GM23248 (cell line): ENCODE measurements at regions not wholly inside any gene's neighbourhood (a gene's known extent, or its start where the extent isn't known, plus 50 kb on each side); places are given as distances from the start of the nearest gene placed in this dataset.
"Not testable (repeated sequence)": the region's sequence is repeated elsewhere in the genome, so short reads cannot be mapped to it uniquely, and the experiment has no call there.

ENCODE experiments used
- DNase-seq: peaks from one replicate; pipeline ENCODE4 v3.0.0-alpha.2; 2015
- H2AFZ ChIP-seq: fragments of 200-600 bp; sonication (generic); 2 replicates; pipeline ENCODE4 v1.6.1; 2016; ENCODE audit warnings: antibody characterized with exemption
- H3F3A ChIP-seq: fragments of 200-600 bp; sonication (generic); 2 replicates; pipeline ENCODE4 v1.6.1; 2016; ENCODE audit warnings: mild to moderate bottlenecking, antibody characterized with exemption, mixed run types; ENCODE audit not compliant: insufficient read depth
- H3K27ac ChIP-seq: fragments of 200-600 bp; sonication (generic); 2 replicates; pipeline ENCODE4 v1.5.1; 2016; ENCODE audit warnings: mild to moderate bottlenecking
- H3K27me3 ChIP-seq: fragments of 200-600 bp; sonication (generic); replicated peaks from 2 replicates; pipeline ENCODE4 v1.6.1; 2016; ENCODE audit warnings: mild to moderate bottlenecking; ENCODE audit not compliant: insufficient read depth
- H3K36me3 ChIP-seq: fragments of 200-600 bp; sonication (generic); 2 replicates; pipeline ENCODE4 v1.6.1; 2016; ENCODE audit warnings: low read depth, mild to moderate bottlenecking
- H3K4me1 ChIP-seq: fragments of 200-600 bp; sonication (generic); 2 replicates; pipeline ENCODE4 v1.6.1; 2016; ENCODE audit warnings: mild to moderate bottlenecking; ENCODE audit not compliant: insufficient read depth
- H3K4me2 ChIP-seq: fragments of 200-600 bp; sonication (generic); one replicate; pipeline ENCODE4 v1.6.1; 2016; ENCODE audit warnings: mild to moderate bottlenecking; ENCODE audit not compliant: unreplicated experiment
- H3K4me3 ChIP-seq: fragments of 200-600 bp; sonication (generic); 2 replicates; pipeline ENCODE4 v1.5.1; 2016; ENCODE audit warnings: mild to moderate bottlenecking
- H3K79me2 ChIP-seq: fragments of 200-600 bp; sonication (generic); 2 replicates; pipeline ENCODE4 v1.6.1; 2016; ENCODE audit warnings: mild to moderate bottlenecking; ENCODE audit not compliant: insufficient read depth
- H3K9ac ChIP-seq: fragments of 200-600 bp; sonication (generic); 2 replicates; pipeline ENCODE4 v1.6.1; 2016; ENCODE audit warnings: mild to moderate bottlenecking
- H3K9me2 ChIP-seq: fragments of 200-600 bp; sonication (generic); 2 replicates; pipeline ENCODE4 v1.6.1; 2016; ENCODE audit warnings: mixed run types, mild to moderate bottlenecking, moderate library complexity; ENCODE audit not compliant: insufficient read depth
- H3K9me3 ChIP-seq: fragments of 200-600 bp; sonication (generic); one replicate; pipeline ENCODE4 v1.6.1; 2017; ENCODE audit warnings: low read depth
- H4K20me1 ChIP-seq: fragments of 200-600 bp; sonication (generic); 2 replicates; pipeline ENCODE4 v1.6.0; 2016; ENCODE audit not compliant: insufficient read depth
- EZH2 ChIP-seq: fragments of 200-600 bp; sonication (generic); IDR thresholded peaks from 2 replicates; pipeline ENCODE4 v1.6.1; 2018; ENCODE audit warnings: antibody characterized with exemption, mild to moderate bottlenecking; ENCODE audit not compliant: insufficient read depth, poor library complexity, severe bottlenecking
- EZH2phosphoT487 ChIP-seq: fragments of 200-600 bp; sonication (generic); IDR thresholded peaks from 2 replicates; pipeline ENCODE4 v1.6.1; 2018; ENCODE audit warnings: antibody characterized with exemption, moderate library complexity, mild to moderate bottlenecking, low read depth; ENCODE audit not compliant: insufficient read depth
- WGBS, 2 experiments: methylation state at CpG; one replicate each; pipeline ENCODE4 v1.1.6; 2015 to 2017; ENCODE audit warnings: low lambda C conversion rate in 2 of 2, low coverage in 1 of 2; ENCODE audit errors: missing lambda C conversion rate in 2 of 2; 5-methylcytosine and 5-hydroxymethylcytosine counted together
- in situ Hi-C: fragments of 300-500 bp; cut with MboI; formaldehyde crosslinking; loops from 2 replicates; pipeline ENCODE4 v1.15.0; 2020

DNA sequence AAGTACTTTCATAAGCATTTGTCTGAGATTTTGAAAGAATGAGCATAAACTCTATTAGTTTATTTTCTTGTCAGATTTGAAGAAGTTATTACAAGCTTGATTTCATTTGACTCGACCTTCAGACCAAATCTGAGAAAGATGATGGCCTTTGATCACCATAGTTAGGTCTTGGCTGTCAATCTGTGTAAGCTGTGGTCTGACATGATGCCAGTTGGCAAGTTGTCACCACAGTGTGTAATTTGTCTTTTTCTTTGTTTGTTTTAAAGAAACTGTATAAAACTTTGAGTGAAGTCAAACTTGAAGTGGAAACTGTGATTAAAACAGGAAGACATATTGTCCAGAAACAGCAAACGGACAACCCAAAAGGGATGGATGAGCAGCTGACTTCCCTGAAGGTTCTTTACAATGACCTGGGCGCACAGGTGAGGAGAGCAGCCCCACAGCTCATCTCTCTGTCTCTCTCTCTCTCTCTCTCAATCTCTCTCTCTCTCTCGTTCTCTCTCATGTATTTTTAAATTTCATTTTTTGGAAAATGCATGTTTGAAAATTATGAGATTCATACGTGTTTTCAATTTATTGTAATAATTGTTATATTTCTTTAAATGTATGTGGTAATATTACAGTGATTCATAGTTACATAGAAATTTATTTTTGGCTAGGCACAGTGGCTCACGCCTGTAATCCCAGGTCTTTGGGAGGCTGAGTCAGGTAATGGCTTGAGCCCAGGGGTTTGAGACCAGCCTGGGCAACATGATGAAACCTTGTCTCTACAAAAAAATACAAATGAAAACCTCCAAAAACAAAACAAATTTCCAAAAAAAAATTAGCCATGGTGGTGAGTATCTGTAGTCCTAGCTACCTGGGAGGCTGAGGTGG is 208.1 kb downstream of the UTRN start:
- in situ Hi-C loops: no loop called here
- Histone ChIP-seq H2AFZ (no peak overlapping the region), H3K9ac (0 out of 2 replicates have a peak overlapping the region, but pooled peaks have one; percentile 21), H3K4me2 (no peak overlapping the region), H3K79me2 (peaks cover 13% of the 10 kb centered on the region; the same call in 1 of the 2 replicates), H3K4me3 (no peak overlapping the region), H3K4me1 (peaks cover 11% of the 10 kb centered on the region), H3K36me3 (peaks cover 37% of the 10 kb centered on the region), H3K27ac (peak overlapping the region; percentile 37), H3K9me2 (no peaks in the 10 kb centered on the region), H3K27me3 (no peaks in the 10 kb centered on the region), H3K9me3 (no peaks in the 10 kb centered on the region), H4K20me1 (no peaks in the 10 kb centered on the region), H3F3A (0 out of 2 replicates have a peak, but pooled peaks cover 3% of the 10 kb centered on the region)
- TF ChIP-seq EZH2 (no peak), EZH2phosphoT487 (no peak)
- peak; percentile 80 for DNase-seq
- WGBS, 2 experiments: 76 to 77% methylated on average over 6 of the region's 6 CpGs

DNA sequence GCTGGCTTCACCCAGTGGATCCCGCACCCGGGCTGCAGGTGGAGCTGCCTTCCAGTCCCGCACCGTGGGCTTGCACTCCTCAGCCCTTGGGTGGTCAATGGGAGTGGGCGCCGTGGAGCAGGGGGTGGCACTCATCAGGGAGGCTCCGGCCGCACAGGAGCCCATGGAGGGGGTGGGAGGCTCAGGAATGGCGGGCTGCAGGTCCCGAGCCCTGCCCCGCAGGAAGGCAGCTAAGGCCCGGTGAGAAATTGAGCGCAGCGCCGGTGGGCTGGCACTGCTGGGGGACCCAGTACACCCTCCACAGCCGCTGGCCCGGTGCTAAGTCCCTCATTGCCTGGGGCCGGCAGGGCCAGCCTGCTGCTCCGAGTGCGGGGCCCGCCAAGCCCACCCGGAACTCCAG is 209.9 kb downstream of the UTRN start:
- H3K79me2 ChIP-seq: peaks cover 13% of the 10 kb centered on the region; the same call in 1 of the 2 replicates
- H3K36me3 ChIP-seq: peaks cover 35% of the 10 kb centered on the region
- H3K4me1 ChIP-seq: peaks cover 11% of the 10 kb centered on the region
- H2AFZ ChIP-seq, H3K9me2 ChIP-seq, H3K9ac ChIP-seq, H3F3A ChIP-seq, H3K9me3 ChIP-seq, DNase-seq, H3K4me2 ChIP-seq, H3K4me3 ChIP-seq, H4K20me1 ChIP-seq, H3K27me3 ChIP-seq, H3K27ac ChIP-seq, in situ Hi-C loops: not testable (repeated sequence)
- WGBS, 2 experiments: 98% methylated on average over 14 to 22 of the region's 22 CpGs

DNA sequence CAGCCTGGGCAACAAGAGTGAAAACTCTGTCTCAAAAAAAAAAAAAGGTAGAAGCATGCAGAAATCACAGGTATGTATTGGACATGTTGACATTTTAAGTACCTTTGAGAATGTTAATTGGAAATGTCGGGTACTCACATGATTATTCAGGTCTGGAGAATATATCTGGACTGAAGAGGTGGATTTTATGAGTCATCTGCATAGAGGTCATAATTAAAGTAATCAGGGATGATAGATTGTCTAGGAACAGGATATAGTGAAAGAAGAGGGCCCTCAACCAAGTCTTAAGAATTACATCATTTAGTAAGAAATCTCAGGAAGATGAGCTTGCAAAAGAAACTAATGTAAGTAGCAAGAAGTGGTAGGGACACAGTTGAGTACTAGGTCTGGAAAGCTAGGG is 212.5 kb downstream of the UTRN start:
- Histone ChIP-seq H3K4me2 (no peak overlapping the region), H3K4me3 (no peak overlapping the region), H3K9ac (no peak overlapping the region), H3K79me2 (peaks cover 17% of the 10 kb centered on the region), H3K9me3 (no peaks in the 10 kb centered on the region), H3K27ac (no peak overlapping the region), H3K36me3 (peaks cover 24% of the 10 kb centered on the region), H3F3A (peaks cover 13% of the 10 kb centered on the region; the same call in 1 of the 2 replicates), H4K20me1 (no peaks in the 10 kb centered on the region), H3K9me2 (no peaks in the 10 kb centered on the region), H3K4me1 (peaks cover 11% of the 10 kb centered on the region), H2AFZ (no peak overlapping the region), H3K27me3 (no peaks in the 10 kb centered on the region)
- in situ Hi-C loops: no loop called here
- 80 to 94% methylated on average over 1 of the region's 1 CpG for WGBS, 2 experiments
- peak; percentile 10 for DNase-seq
- TF ChIP-seq EZH2: no peak
- no peak for TF ChIP-seq EZH2phosphoT487

DNA sequence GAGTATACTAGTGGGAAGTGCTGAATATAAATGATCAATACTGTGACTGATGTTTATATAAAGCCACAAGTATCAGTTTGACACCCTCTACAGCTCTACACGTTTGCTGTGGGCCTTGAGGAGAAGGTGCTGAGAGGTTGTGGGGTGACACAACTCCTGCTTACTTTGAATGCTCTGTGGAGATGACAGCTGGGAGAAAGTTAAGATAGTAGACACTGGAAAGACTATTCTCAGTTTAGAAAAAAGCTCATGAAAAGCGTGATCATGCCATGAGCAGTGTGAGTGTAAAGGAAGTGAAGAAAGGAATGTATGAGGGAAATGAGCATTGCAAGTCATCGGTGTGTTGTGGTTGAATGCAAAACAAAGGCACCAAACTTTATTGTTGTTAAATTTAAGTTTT is 215.8 kb downstream of the UTRN start:
- peaks cover 10% of the 10 kb centered on the region; the same call in 1 of the 2 replicates for H3F3A ChIP-seq
- H4K20me1 ChIP-seq: no peaks in the 10 kb centered on the region
- no peaks in the 10 kb centered on the region for H3K9me3 ChIP-seq
- no peak overlapping the region for H3K4me3 ChIP-seq
- H3K9ac ChIP-seq: no peak overlapping the region
- WGBS, 2 experiments: 81 to 83% methylated on average over 3 of the region's 3 CpGs
- H3K4me2 ChIP-seq: no peak overlapping the region
- H3K36me3 ChIP-seq: peaks cover 42% of the 10 kb centered on the region
- no peak for DNase-seq
- TF ChIP-seq EZH2 (no peak), EZH2phosphoT487 (no peak)
- no peak overlapping the region for H3K27ac ChIP-seq
- H2AFZ ChIP-seq: no peak overlapping the region
- no peaks in the 10 kb centered on the region for H3K9me2 ChIP-seq
- H3K27me3 ChIP-seq: no peaks in the 10 kb centered on the region
- no peaks in the 10 kb centered on the region for H3K4me1 ChIP-seq
- peaks cover 45% of the 10 kb centered on the region for H3K79me2 ChIP-seq
- in situ Hi-C loops: no loop called here

DNA sequence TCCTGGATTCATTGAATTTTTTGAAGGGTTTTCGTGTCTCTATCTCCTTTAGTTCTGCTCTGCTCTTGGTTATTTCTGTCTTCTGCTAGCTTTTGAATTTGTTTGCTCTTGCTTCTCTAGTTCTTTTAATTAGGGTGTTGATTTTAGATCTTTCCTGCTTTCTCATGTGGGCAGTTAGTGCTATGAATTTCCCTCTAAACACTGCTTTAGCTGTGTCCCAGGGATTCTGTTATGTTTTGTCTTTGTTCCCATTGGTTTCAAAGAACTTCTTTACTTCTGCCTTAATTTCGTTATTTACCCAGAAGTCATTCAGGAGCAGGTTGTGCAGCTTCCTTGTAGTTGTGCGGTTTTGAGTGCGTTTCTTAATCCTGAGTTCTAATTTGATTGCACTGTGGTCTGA is 220.1 kb downstream of the UTRN start:
- H2AFZ ChIP-seq, H3F3A ChIP-seq, H3K4me3 ChIP-seq, DNase-seq, H3K27me3 ChIP-seq, H3K4me2 ChIP-seq, H3K9me3 ChIP-seq, H4K20me1 ChIP-seq, H3K9me2 ChIP-seq, H3K9ac ChIP-seq, in situ Hi-C loops, H3K27ac ChIP-seq, H3K4me1 ChIP-seq: not testable (repeated sequence)
- Histone ChIP-seq H3K79me2 (peaks cover 67% of the 10 kb centered on the region), H3K36me3 (peaks cover 27% of the 10 kb centered on the region)
- 97 to 98% methylated on average over 4 of the region's 4 CpGs for whole genome bisulfite sequencing, 2 experiments

DNA sequence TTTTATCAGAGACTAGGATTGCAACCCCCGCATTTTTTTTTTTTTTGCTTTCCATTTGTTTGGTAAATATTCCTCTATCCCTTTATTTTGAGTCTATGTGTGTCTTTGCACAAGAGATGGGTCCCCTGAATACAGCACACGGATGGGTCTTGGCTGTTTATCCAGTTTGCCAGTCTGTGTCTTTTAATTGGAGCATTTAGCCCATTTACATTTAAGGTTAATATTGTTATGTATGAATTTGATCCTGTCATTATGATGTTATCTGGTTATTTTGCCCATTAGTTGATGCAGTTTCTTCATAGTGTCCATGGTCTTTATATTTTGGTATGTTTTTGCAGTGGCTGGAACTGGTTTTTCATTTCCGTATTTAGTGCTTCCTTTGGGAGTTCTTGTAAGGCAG is 220.9 kb downstream of the UTRN start:
- H3K9ac ChIP-seq, H3K27me3 ChIP-seq, H3K9me2 ChIP-seq, H3K4me1 ChIP-seq, H4K20me1 ChIP-seq, H3K9me3 ChIP-seq, H3K27ac ChIP-seq, in situ Hi-C loops, H2AFZ ChIP-seq, DNase-seq, H3K4me3 ChIP-seq, H3K4me2 ChIP-seq, H3F3A ChIP-seq: not testable (repeated sequence)
- Histone ChIP-seq H3K79me2 (peaks cover 75% of the 10 kb centered on the region), H3K36me3 (peaks cover 27% of the 10 kb centered on the region)
- 92 to 98% methylated on average over 3 of the region's 3 CpGs for WGBS, 2 experiments
